WTC11 (cell line): ENCODE measurements at regions not wholly inside any gene's neighbourhood (a gene's known extent, or its start where the extent isn't known, plus 50 kb on each side); places are given as distances from the start of the nearest gene placed in this dataset.

Source experiments
- CTCF ChIP-seq: fragments of 200-600 bp; IDR thresholded peaks from 2 replicates; pipeline ENCODE4 v1.8.0; 2022; ENCODE audit warnings: antibody characterized with exemption
- HMGXB4 ChIP-seq: sonication (generic); formaldehyde crosslinking; IDR thresholded peaks from 2 replicates; pipeline ENCODE4 v1.8.1; 2023; ENCODE audit warnings: mild to moderate bottlenecking, moderate library complexity, missing genetic modification reagents
- MAX ChIP-seq: sonication (generic); formaldehyde crosslinking; IDR thresholded peaks from 2 replicates; pipeline ENCODE4 v1.8.0; 2022; ENCODE audit warnings: mild to moderate bottlenecking, missing genetic modification reagents
- NR2C2 ChIP-seq: sonication (generic); formaldehyde crosslinking; IDR thresholded peaks from 2 replicates; pipeline ENCODE4 v1.8.0; 2022; ENCODE audit warnings: mild to moderate bottlenecking, missing genetic modification reagents
- SP1 ChIP-seq: sonication (generic); formaldehyde crosslinking; conservative IDR thresholded peaks from 2 replicates; pipeline ENCODE4 v1.8.1; 2022; ENCODE audit warnings: missing genetic modification reagents
- STAT6 ChIP-seq: sonication (generic); formaldehyde crosslinking; conservative IDR thresholded peaks from 2 replicates; pipeline ENCODE4 v1.8.1; 2023; ENCODE audit warnings: mild to moderate bottlenecking, low read depth, missing genetic modification reagents, moderate library complexity

- TF ChIP-seq CTCF (no peak), NR2C2 (CRISPR knock-in tag) (no peak), STAT6 (CRISPR knock-in tag) (no peak), MAX (CRISPR knock-in tag) (no peak), HMGXB4 (CRISPR knock-in tag) (no peak), SP1 (CRISPR knock-in tag) (no peak)
Measured at GRCh38 chr15:70290708-70291107, 193.0 kb upstream of the TLE3 start.
